BLaER1 treated with 17β-estradiol and CSF1 and Interleukin-3, amounts not matched to agents 10 nM and 100 nM (cell line): ENCODE measurements at regions not wholly inside any gene's neighbourhood (a gene's known extent, or its start where the extent isn't known, plus 50 kb on each side); places are given as distances from the start of the nearest gene placed in this dataset.
"Not testable (repeated sequence)": the region's sequence is repeated elsewhere in the genome, so short reads cannot be mapped to it uniquely, and the experiment has no call there.

Experiments
- H3K27ac ChIP-seq, 11 experiments: shearing (Covaris generic); formaldehyde crosslinking; 2 replicates each; pipeline ENCODE4 v1.8.1; 2022
- H3K27me3 ChIP-seq, 11 experiments: shearing (Covaris generic); formaldehyde crosslinking; 2 replicates each; pipeline ENCODE4 v1.8.1; 2022
- H3K36me3 ChIP-seq, 11 experiments: shearing (Covaris generic); formaldehyde crosslinking; 2 replicates each; pipeline ENCODE4 v1.8.1; 2022
- H3K4me1 ChIP-seq, 10 experiments: shearing (Covaris generic); formaldehyde crosslinking; 2 replicates each; pipeline ENCODE4 v1.8.1; 2022
- H3K4me2 ChIP-seq, 11 experiments: shearing (Covaris generic); formaldehyde crosslinking; 2 replicates each; pipeline ENCODE4 v1.8.1; 2022
- H3K4me3 ChIP-seq, 10 experiments: shearing (Covaris generic); formaldehyde crosslinking; 2 replicates each; pipeline ENCODE4 v1.8.1; 2022
- H3K9ac ChIP-seq, 11 experiments: shearing (Covaris generic); formaldehyde crosslinking; 2 replicates each; pipeline ENCODE4 v1.8.1; 2022
- H3K9me3 ChIP-seq, 11 experiments: shearing (Covaris generic); formaldehyde crosslinking; replicated peaks in 1 of 11; 2 replicates each; pipeline ENCODE4 v1.8.1; 2022
- H4K20me1 ChIP-seq, 11 experiments: shearing (Covaris generic); formaldehyde crosslinking; 2 replicates each; pipeline ENCODE4 v1.8.1; 2022
- Cebpa-rat ChIP-seq, 11 experiments: shearing (Covaris generic); IDR thresholded peaks; 2 replicates each; pipeline ENCODE4 v1.8.1; 2022

GRCh38 chr2:171266102-171266501, 105.4 kb upstream of the TLK1 start:
- H3K27ac ChIP-seq, result no peak overlapping the region
- H4K20me1 ChIP-seq, result no peaks in the 10 kb centered on the region
- H3K4me2 ChIP-seq, result no peak overlapping the region
- no peak overlapping the region for H3K4me3 ChIP-seq
- peaks cover 0 to 19% (median under 1%) of the 10 kb centered on the region in 10 experiments; a peak in 8 of 20 replicates for H3K4me1 ChIP-seq
- TF ChIP-seq Cebpa-rat (IDR thresholded peaks at IDR 0.05), result no peak
- no peak overlapping the region for H3K9ac ChIP-seq
- H3K36me3 ChIP-seq, result no peaks in the 10 kb centered on the region
- no peaks in the 10 kb centered on the region for H3K27me3 ChIP-seq
- H3K9me3 ChIP-seq, result no peaks in the 10 kb centered on the region

- not testable (repeated sequence) for H3K36me3 ChIP-seq, H3K27me3 ChIP-seq, H3K27ac ChIP-seq
Measured at GRCh38 chr2:171261529-171261928, 100.8 kb upstream of the TLK1 start.

GRCh38 chr2:171260471-171261424, 100.1 kb upstream of the TLK1 start:
- peak overlapping the region; percentile 27 to 79 (median 46) for H3K4me2 ChIP-seq
- TF ChIP-seq Cebpa-rat (IDR thresholded peaks at IDR 0.05), result no peak
- no peaks in the 10 kb centered on the region for H3K27me3 ChIP-seq

More at GRCh38 chr2:171261529-171261928, 100.8 kb upstream of the TLK1 start:
- not testable (repeated sequence) for H3K4me3 ChIP-seq, H3K4me2 ChIP-seq, H3K9ac ChIP-seq, H4K20me1 ChIP-seq
- Histone ChIP-seq H3K4me1 (peaks cover 11 to 32% (median 13%) of the 10 kb centered on the region in 10 experiments), H3K9me3 (peaks cover 0 to 22% (median 12%) of the 10 kb centered on the region in 11 experiments; a peak in 17 of 22 replicates)

GRCh38 chr2:171254666-171255065, 94.0 kb upstream of the TLK1 start:
- no peak for TF ChIP-seq Cebpa-rat (IDR thresholded peaks at IDR 0.05)
- H3K4me3 ChIP-seq, result no peak overlapping the region
- H3K9me3 ChIP-seq, result peaks cover 12 to 31% (median 19%) of the 10 kb centered on the region in 11 experiments
- no peaks in the 10 kb centered on the region for H3K36me3 ChIP-seq
- no peaks in the 10 kb centered on the region for H3K4me1 ChIP-seq
- H3K9ac ChIP-seq, result no peak overlapping the region
- no peaks in the 10 kb centered on the region for H4K20me1 ChIP-seq
- H3K27ac ChIP-seq, result no peak overlapping the region
- H3K27me3 ChIP-seq, result no peaks in the 10 kb centered on the region
- no peak overlapping the region for H3K4me2 ChIP-seq

More at GRCh38 chr2:171260471-171261424, 100.1 kb upstream of the TLK1 start:
- H3K4me3 ChIP-seq, result no peak overlapping the region
- H4K20me1 ChIP-seq, result no peaks in the 10 kb centered on the region
- peaks cover 0 to 22% (median 14%) of the 10 kb centered on the region in 11 experiments; a peak in 17 of 22 replicates for H3K9me3 ChIP-seq
- H3K27ac ChIP-seq, result peak overlapping the region in 7 of 11 experiments; percentile 19 to 53 (median 32); a peak in 10 of 22 replicates
- peaks cover 11 to 32% (median 13%) of the 10 kb centered on the region in 10 experiments for H3K4me1 ChIP-seq
- no peaks in the 10 kb centered on the region for H3K36me3 ChIP-seq
- H3K9ac ChIP-seq, result no peak overlapping the region

GRCh38 chr2:171253900-171254650, 93.4 kb upstream of the TLK1 start:
- peaks cover 9 to 25% (median 14%) of the 10 kb centered on the region in 11 experiments; a peak in 21 of 22 replicates for H3K9me3 ChIP-seq
- H3K27me3 ChIP-seq, result no peaks in the 10 kb centered on the region
- H4K20me1 ChIP-seq, result no peaks in the 10 kb centered on the region
- H3K36me3 ChIP-seq, result no peaks in the 10 kb centered on the region
- no peak overlapping the region for H3K4me3 ChIP-seq
- no peak overlapping the region for H3K4me2 ChIP-seq
- no peak for TF ChIP-seq Cebpa-rat (IDR thresholded peaks at IDR 0.05)
- no peak overlapping the region for H3K9ac ChIP-seq
- H3K4me1 ChIP-seq, result no peaks in the 10 kb centered on the region
- no peak overlapping the region for H3K27ac ChIP-seq

GRCh38 chr2:171253279-171253678, 92.6 kb upstream of the TLK1 start:
- TF ChIP-seq Cebpa-rat (IDR thresholded peaks at IDR 0.05), result no peak
- Histone ChIP-seq H3K27ac (no peak overlapping the region), H3K27me3 (no peaks in the 10 kb centered on the region)

GRCh38 chr2:171249689-171250088, 89.0 kb upstream of the TLK1 start:
- Histone ChIP-seq H3K27ac (no peak overlapping the region), H3K9me3 (peaks cover 21 to 31% (median 24%) of the 10 kb centered on the region in 11 experiments), H4K20me1 (no peaks in the 10 kb centered on the region), H3K9ac (no peak overlapping the region), H3K4me1 (peaks cover 0 to 24% (median 0%) of the 10 kb centered on the region in 10 experiments; a peak in 7 of 20 replicates), H3K36me3 (peaks cover 0 to 6% (median 0%) of the 10 kb centered on the region in 11 experiments; a peak in 3 of 22 replicates), H3K4me3 (no peak overlapping the region), H3K27me3 (no peaks in the 10 kb centered on the region), H3K4me2 (no peak overlapping the region)
- no peak for TF ChIP-seq Cebpa-rat (IDR thresholded peaks at IDR 0.05)

More at GRCh38 chr2:171253279-171253678, 92.6 kb upstream of the TLK1 start:
- Histone ChIP-seq H3K9ac (no peak overlapping the region), H3K4me1 (peaks cover 0 to 6% (median 0%) of the 10 kb centered on the region in 10 experiments; a peak in 7 of 20 replicates), H3K4me3 (no peak overlapping the region), H3K9me3 (peaks cover 7 to 18% (median 12%) of the 10 kb centered on the region in 11 experiments; a peak in 20 of 22 replicates), H3K4me2 (no peak overlapping the region), H3K36me3 (no peaks in the 10 kb centered on the region), H4K20me1 (no peaks in the 10 kb centered on the region)

GRCh38 chr2:171247741-171248662, 87.3 kb upstream of the TLK1 start:
- H3K4me2 ChIP-seq, result peak overlapping the region in 3 of 11 experiments; percentile 10 to 51 (median 46); a peak in 5 of 22 replicates

More at GRCh38 chr2:171247741-171248662, 87.3 kb upstream of the TLK1 start:
- Histone ChIP-seq H3K36me3 (peaks cover 0 to 6% (median 0%) of the 10 kb centered on the region in 11 experiments; a peak in 3 of 22 replicates), H3K4me1 (peaks cover 0 to 30% (median 0%) of the 10 kb centered on the region in 10 experiments; a peak in 7 of 20 replicates), H3K27ac (peak overlapping the region in 1 of 11 experiments; percentile 5; a peak in 1 of 22 replicates), H3K9ac (no peak overlapping the region), H3K9me3 (peaks cover 23 to 39% (median 28%) of the 10 kb centered on the region in 11 experiments), H3K27me3 (no peaks in the 10 kb centered on the region), H3K4me3 (no peak overlapping the region), H4K20me1 (no peaks in the 10 kb centered on the region)
- no peak for TF ChIP-seq Cebpa-rat (IDR thresholded peaks at IDR 0.05)
